Heart left ventricle (tissue), 16 donors: ENCODE measurements at regions not wholly inside any gene's neighbourhood (a gene's known extent, or its start where the extent isn't known, plus 50 kb on each side); places are given as distances from the start of the nearest gene placed in this dataset.

Experiments used
- ATAC-seq, 4 donors: fragments of 200-7000 bp; cut with Tn5 transposase; one replicate each; pipeline ENCODE4 v1.9.1; 2020 to 2022; ENCODE audit warnings: moderate library complexity in 4 of 4, mild to moderate bottlenecking in 3 of 4, moderate number of reproducible peaks in 1 of 4
- DNase-seq, 5 donors: peaks; one replicate each; pipeline ENCODE4 v3.0.0-alpha.2; 2020
- H3K27ac ChIP-seq, 12 donors: fragments of 200-600 bp; sonication (generic) in 4 of 12; one replicate each; pipeline versions ENCODE4 v1.5.0 to v1.8.0; 2016 to 2022; ENCODE audit warnings: mild to moderate bottlenecking in 2 of 12
- H3K27me3 ChIP-seq, 9 donors: fragments of 200-600 bp; sonication (generic) in 2 of 9; one replicate each; pipeline versions ENCODE4 v1.5.1 to v1.8.0; 2016 to 2022; ENCODE audit warnings: mild to moderate bottlenecking in 3 of 9
- H3K36me3 ChIP-seq, 9 donors: fragments of 200-600 bp; sonication (generic) in 2 of 9; one replicate each; pipeline versions ENCODE4 v1.5.0 to v1.8.0; 2018 to 2022; ENCODE audit warnings: mild to moderate bottlenecking in 2 of 9
- H3K4me1 ChIP-seq, 12 donors: fragments of 200-600 bp; sonication (generic) in 4 of 12; one replicate each; pipeline versions ENCODE4 v1.5.0 to v1.8.0; 2016 to 2022; ENCODE audit warnings: mild to moderate bottlenecking in 3 of 12
- H3K4me3 ChIP-seq, 12 donors: fragments of 200-600 bp; sonication (generic) in 4 of 12; one replicate each; pipeline versions ENCODE4 v1.5.0 to v1.8.0; 2017 to 2022; ENCODE audit warnings: mild to moderate bottlenecking in 9 of 12, moderate library complexity in 4 of 12
- H3K9me3 ChIP-seq, 12 donors: fragments of 200-600 bp; sonication (generic) in 4 of 12; one replicate each; pipeline versions ENCODE4 v1.5.0 to v1.8.0; 2016 to 2022; ENCODE audit warnings: mild to moderate bottlenecking in 1 of 12
- CTCF ChIP-seq, 12 donors: fragments of 200-600 bp; sonication (generic) in 4 of 12; IDR thresholded peaks; one replicate each; pipeline versions ENCODE4 v1.5.0 to v1.8.0; 2018 to 2022; ENCODE audit warnings: antibody characterized with exemption in 12 of 12, mild to moderate bottlenecking in 5 of 12
- POLR2A ChIP-seq, 2 donors: fragments of 450-650 bp; IDR thresholded peaks; one replicate each; pipeline ENCODE4 v1.6.1; 2017; ENCODE audit warnings: antibody characterized with exemption in 2 of 2, mild to moderate bottlenecking in 2 of 2, moderate library complexity in 2 of 2
- WGBS, 4 donors: extraction: QIAGEN DNeasy Blood & Tissue Kit in 2 of 4; methylation state at CpG; one replicate each; pipeline versions ENCODE4 v1.1.5 to v1.1.7; 2013 to 2018; 5-methylcytosine and 5-hydroxymethylcytosine counted together
- intact Hi-C, 10 donors: fragments of 100-400 bp; cut with DNase I; formaldehyde crosslinking; loops; one replicate each; pipeline versions ENCODE4 v1.11.1 to v1.14.2; 2022
- donor health status: ischemic (EF 13 %, LVEDD 7.1; RV severe dilation, severe dysfunction).
- donor health status: healthy with polysubstance abuse.
- donor health status: DM: no; HTN: yes; CAD: no.
- donor health status: DM: no; HTN: no; CAD: no.
- donor health status: ischemic (EF 25% LVEDD 6.9; RV normal size, moderate dysfunction).
- donor health status: ischemic (EF 25% LVEDD 5.7; RV mildly dilated, moderate dysfunction).
- donor health status: healthy.
- donor health status: DM: yes; HTN: yes; CAD: no.
- donor health status: ischemic (EF 35%, LVEDD 5.7; RV mildly dilated, moderate dysfunction).
- donor health status: nonischemic (EF 11% LVEDD 7.7; RV severe dilation, severe dysfunction).
- donor health status: DM: yes; HTN: yes; CAD: no.
- donor health status: PGD.
- donor health status: ischemic (EF 29% LVEDD 5.4; RV normal size, mild dysfunction).
- donor health status: nonischemic (EF 23%, LVEDD 6.1; RV moderate dilation, normal function).

DNA sequence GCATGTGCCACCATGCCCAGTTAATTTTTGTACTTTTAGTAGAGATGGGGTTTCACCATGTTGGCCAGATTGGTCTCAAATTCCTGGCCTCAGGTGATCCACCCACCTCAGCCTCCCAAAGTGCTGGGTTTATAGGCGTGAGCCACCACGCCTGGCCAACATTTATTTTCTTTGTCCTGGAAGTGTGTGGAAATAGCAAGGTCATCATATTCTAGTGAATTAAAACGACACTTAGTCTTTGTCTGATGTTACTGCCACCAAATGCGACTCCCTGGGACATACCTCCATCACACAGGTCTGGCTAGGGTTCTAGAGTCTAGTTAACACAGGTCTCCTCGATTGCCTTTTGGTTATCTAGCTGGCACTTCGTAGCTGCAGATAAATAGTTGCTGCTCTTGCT is 203.1 kb downstream of the AASDH start:
- H3K27me3 ChIP-seq = no peaks in the 10 kb centered on the region
- H3K36me3 ChIP-seq = no peaks in the 10 kb centered on the region
- intact Hi-C loops = no loop called here
- no peaks in the 10 kb centered on the region for H3K4me1 ChIP-seq
- H3K4me3 ChIP-seq = no peak overlapping the region
- no peak for TF ChIP-seq POLR2A (IDR thresholded peaks at IDR 0.05)
- TF ChIP-seq CTCF (IDR thresholded peaks at IDR 0.05) = no peak
- H3K9me3 ChIP-seq = no peaks in the 10 kb centered on the region
- H3K27ac ChIP-seq = no peak overlapping the region
- ATAC-seq = no peak
- DNase-seq = no peak
- 70 to 80% (median 71%) methylated on average over 6 of the region's 6 CpGs for WGBS, 4 donors

DNA sequence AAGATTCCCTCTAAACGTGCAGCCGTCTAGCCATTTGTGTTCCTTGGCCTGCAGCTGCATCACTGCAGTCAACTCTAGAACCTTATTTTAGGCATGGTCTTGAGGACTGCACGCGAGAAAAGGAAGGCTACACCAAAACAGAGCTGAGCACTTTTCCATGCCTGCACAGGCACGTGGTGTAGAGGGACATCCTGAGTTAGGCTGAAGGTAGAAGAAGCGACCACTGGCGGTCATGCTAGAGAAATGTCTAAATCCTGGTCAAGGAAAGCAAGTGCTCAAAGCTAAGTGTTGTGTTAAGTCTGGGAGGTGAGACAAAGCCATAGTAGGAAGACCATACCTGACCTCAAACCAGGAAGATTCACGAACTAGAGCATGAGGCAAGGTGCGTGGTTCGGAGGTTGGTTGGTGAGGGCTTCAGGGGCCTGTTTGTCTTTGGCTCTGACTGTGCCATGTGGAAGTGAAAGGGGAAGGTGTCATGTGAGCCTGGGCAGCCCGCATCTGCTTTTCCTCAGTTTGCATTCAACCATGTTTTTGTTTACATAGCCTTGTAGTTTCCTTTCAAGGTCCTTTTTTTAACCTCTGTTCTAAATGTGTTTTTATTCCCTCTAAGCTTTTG is 203.8 kb downstream of the AASDH start:
- Histone ChIP-seq H3K4me1 (no peaks in the 10 kb centered on the region), H3K27me3 (no peaks in the 10 kb centered on the region), H3K27ac (no peak overlapping the region), H3K36me3 (no peaks in the 10 kb centered on the region), H3K4me3 (no peak overlapping the region), H3K9me3 (no peaks in the 10 kb centered on the region)
- DNase-seq (no peak), ATAC-seq (no peak)
- 84 to 87% (median 87%) methylated on average over 11 of the region's 11 CpGs for WGBS, 4 donors
- TF ChIP-seq CTCF (IDR thresholded peaks at IDR 0.05) = no peak
- TF ChIP-seq POLR2A (IDR thresholded peaks at IDR 0.05) = no peak
- intact Hi-C loops = no loop called here

GRCh38 chr4:56182356-56182755 is 204.9 kb downstream of the AASDH start:
- ATAC-seq = no peak
- Histone ChIP-seq H3K27me3 (no peaks in the 10 kb centered on the region), H3K4me1 (no peaks in the 10 kb centered on the region), H3K27ac (no peak overlapping the region), H3K4me3 (no peak overlapping the region), H3K36me3 (no peaks in the 10 kb centered on the region), H3K9me3 (peaks cover 0 to 3% (median 0%) of the 10 kb centered on the region in 12 donors)
- 74 to 81% (median 77%) methylated on average over 6 of the region's 6 CpGs for WGBS, 4 donors
- intact Hi-C loops = no loop called here
- TF ChIP-seq CTCF (IDR thresholded peaks at IDR 0.05) (no peak), POLR2A (IDR thresholded peaks at IDR 0.05) (no peak)
- DNase-seq = no peak

DNA sequence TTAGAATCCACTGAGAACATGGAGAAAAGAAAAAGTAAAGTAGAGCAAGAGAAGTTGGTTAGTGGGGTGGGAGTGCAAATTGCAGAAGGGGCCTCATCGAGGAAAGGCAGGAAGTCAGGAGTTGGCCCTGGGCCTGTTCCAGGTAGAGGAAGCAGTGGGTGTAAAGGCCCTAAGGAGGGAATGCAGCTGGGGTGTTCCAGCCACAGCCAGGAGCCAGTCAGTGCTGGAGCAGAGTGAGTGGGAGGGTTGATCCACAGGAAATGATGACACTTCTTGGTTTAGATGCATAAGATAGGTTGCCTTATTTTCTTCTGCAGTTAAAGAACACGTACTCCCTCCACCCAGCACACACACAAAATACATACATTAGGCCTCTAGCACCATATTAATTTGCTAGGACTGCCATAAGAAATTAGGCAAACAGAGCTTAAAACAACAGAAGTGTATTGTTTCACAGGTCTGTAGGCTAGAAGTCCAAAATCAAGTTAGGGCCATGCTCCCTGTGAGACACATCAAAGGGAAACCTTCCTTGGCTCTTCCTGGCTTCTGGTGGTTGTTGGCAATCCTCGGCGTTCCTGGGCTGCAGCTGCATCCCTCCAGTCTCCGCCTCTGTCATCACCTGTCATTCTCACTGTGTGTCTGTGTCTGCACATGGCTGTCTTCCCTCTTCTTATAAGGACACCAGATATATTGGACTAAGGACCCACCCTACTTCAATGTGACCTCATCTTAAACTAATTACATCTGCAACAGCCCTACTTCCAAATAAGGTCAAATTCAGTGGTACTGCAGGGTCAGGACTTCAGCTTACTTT is 205.9 kb downstream of the AASDH start:
- WGBS, 4 donors = 37 to 47% (median 41%) methylated on average over 5 of the region's 5 CpGs
- peaks cover 0 to 13% (median 0%) of the 10 kb centered on the region in 12 donors for H3K9me3 ChIP-seq
- TF ChIP-seq POLR2A (IDR thresholded peaks at IDR 0.05) = no peak
- TF ChIP-seq CTCF (IDR thresholded peaks at IDR 0.05) = no peak
- intact Hi-C loops = no loop called here
- H3K4me3 ChIP-seq = no peak overlapping the region
- ATAC-seq (no peak), DNase-seq (no peak)
- H3K27me3 ChIP-seq = no peaks in the 10 kb centered on the region
- no peaks in the 10 kb centered on the region for H3K4me1 ChIP-seq
- no peak overlapping the region for H3K27ac ChIP-seq
- no peaks in the 10 kb centered on the region for H3K36me3 ChIP-seq
